Coronary artery (tissue), 2 donors: ENCODE measurements at regions not wholly inside any gene's neighbourhood (a gene's known extent, or its start where the extent isn't known, plus 50 kb on each side); places are given as distances from the start of the nearest gene placed in this dataset.

ENCODE experiments used
- DNase-seq: peaks from one replicate; pipeline ENCODE4 v3.0.0-alpha.2; 2017; ENCODE audit warnings: low spot score
- H3K27ac ChIP-seq, 2 donors: fragments of 200-600 bp; sonication (generic); one replicate each; pipeline ENCODE4 v1.5.1; 2016 to 2019
- H3K4me3 ChIP-seq: fragments of 200-600 bp; sonication (generic); 2 replicates; pipeline ENCODE4 v1.5.1; 2016; ENCODE audit warnings: mild to moderate bottlenecking, moderate library complexity
- CTCF ChIP-seq: fragments of 200-600 bp; sonication (generic); IDR thresholded peaks from one replicate; pipeline ENCODE4 v1.5.1; 2019; ENCODE audit warnings: antibody characterized with exemption

GRCh38 chr12:105569886-105570285, 239.4 kb downstream of the C12orf75 start:
- Histone ChIP-seq H3K4me3 (no peak overlapping the region), H3K27ac (no peak overlapping the region)
- no peak for TF ChIP-seq CTCF
- no peak for DNase-seq

- no peak for DNase-seq
- TF ChIP-seq CTCF = no peak
- H3K4me3 ChIP-seq = no peak overlapping the region
These were observed 240.5 kb downstream of the C12orf75 start for GRCh38 chr12:105570944-105571343.

GRCh38 chr12:105573574-105573973, 243.1 kb downstream of the C12orf75 start:
- no peak for TF ChIP-seq CTCF
- Histone ChIP-seq H3K27ac (no peak overlapping the region), H3K4me3 (no peak overlapping the region)
- no peak for DNase-seq

More at GRCh38 chr12:105570944-105571343, 240.5 kb downstream of the C12orf75 start:
- no peak overlapping the region for H3K27ac ChIP-seq

- no peak overlapping the region for H3K4me3 ChIP-seq
- H3K27ac ChIP-seq = no peak overlapping the region
- no peak for TF ChIP-seq CTCF
- no peak for DNase-seq
These were observed 243.7 kb downstream of the C12orf75 start for GRCh38 chr12:105574056-105574715.

GRCh38 chr12:105575235-105575634, 244.7 kb downstream of the C12orf75 start:
- no peak for DNase-seq
- no peak overlapping the region for H3K4me3 ChIP-seq
- no peak overlapping the region for H3K27ac ChIP-seq
- TF ChIP-seq CTCF = no peak

GRCh38 chr12:105576261-105576660, 245.8 kb downstream of the C12orf75 start:
- no peak for DNase-seq
- TF ChIP-seq CTCF = no peak
- Histone ChIP-seq H3K4me3 (no peak overlapping the region), H3K27ac (no peak overlapping the region)

- DNase-seq = no peak
- Histone ChIP-seq H3K4me3 (no peak overlapping the region), H3K27ac (no peak overlapping the region)
- no peak for TF ChIP-seq CTCF
These were observed 250.4 kb downstream of the C12orf75 start for GRCh38 chr12:105580821-105581352.
